ENCODE measurements at regions not wholly inside any gene's neighbourhood (a gene's known extent, or its start where the extent isn't known, plus 50 kb on each side); places are given as distances from the start of the nearest gene placed in this dataset.
A peak's percentile ranks its signal among the peaks of the same experiment; 100 is the strongest.

DNA sequence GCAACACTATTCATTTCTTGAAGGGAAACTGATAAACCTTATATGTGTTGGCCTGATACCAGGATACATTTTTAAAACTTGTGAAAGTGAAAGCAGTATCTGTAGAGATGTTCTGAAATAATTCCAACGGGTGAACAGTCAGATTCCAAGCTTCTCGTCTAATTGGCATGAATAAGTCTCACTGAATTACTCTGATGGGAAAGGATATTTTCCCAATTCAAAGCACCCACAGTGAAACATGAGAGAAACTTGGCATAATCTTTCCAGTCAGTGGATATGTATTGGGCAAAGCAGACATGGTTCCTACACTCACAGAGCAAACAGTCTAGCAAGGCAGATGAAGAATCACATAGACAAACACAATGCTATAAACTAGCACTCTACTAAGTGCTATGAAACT lies 413.1 kb downstream of the MED13L start:
- TF ChIP-seq, protein P1, sequence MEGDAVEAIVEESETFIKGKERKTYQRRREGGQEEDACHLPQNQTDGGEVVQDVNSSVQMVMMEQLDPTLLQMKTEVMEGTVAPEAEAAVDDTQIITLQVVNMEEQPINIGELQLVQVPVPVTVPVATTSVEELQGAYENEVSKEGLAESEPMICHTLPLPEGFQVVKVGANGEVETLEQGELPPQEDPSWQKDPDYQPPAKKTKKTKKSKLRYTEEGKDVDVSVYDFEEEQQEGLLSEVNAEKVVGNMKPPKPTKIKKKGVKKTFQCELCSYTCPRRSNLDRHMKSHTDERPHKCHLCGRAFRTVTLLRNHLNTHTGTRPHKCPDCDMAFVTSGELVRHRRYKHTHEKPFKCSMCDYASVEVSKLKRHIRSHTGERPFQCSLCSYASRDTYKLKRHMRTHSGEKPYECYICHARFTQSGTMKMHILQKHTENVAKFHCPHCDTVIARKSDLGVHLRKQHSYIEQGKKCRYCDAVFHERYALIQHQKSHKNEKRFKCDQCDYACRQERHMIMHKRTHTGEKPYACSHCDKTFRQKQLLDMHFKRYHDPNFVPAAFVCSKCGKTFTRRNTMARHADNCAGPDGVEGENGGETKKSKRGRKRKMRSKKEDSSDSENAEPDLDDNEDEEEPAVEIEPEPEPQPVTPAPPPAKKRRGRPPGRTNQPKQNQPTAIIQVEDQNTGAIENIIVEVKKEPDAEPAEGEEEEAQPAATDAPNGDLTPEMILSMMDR (IDR thresholded peaks at IDR 0.05) = no peak
- WGBS, 3 donors = 1 to 22% (median 17%) methylated on average over 2 of the region's 2 CpGs
- intact Hi-C loops (cut with DNase I) = no loop called here
- Histone ChIP-seq H3K36me3 (ENCODE audit: insufficient read depth in 1 of 2, low read depth in 1 of 2) (no peaks in the 10 kb centered on the region), H3K27ac (no peak overlapping the region), H3K9me3 (no peaks in the 10 kb centered on the region), H3K4me3 (no peak overlapping the region), H3K27me3 (ENCODE audit: insufficient read depth in 3 of 3, low read length in 2 of 3) (no peaks in the 10 kb centered on the region), H3K4me1 (peaks cover 25% of the 10 kb centered on the region)
- no peak for DNase-seq
- ATAC-seq = no peak

DNA sequence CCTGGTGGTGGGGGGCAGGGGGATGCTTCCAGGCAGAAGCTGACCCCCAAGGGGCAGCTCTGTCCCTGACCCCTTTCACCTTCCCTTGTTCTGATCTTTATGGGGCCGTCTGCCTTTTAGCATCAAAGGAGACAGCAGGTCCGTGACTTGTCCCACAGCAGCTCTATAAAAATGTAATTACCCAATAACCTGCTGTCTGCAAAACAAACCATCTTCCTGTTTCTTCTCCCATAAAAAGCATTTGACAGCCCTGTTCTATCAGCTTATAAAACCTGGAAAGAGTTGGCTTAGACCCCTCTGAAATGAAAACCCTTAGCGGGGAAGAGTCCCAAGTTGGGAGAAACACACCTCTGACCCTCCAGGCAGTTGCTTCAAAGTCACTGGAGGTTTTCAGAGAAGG lies 416.9 kb downstream of the MED13L start:
- Histone ChIP-seq H3K4me3 (no peak overlapping the region), H3K9me3 (no peaks in the 10 kb centered on the region), H3K27me3 (ENCODE audit: insufficient read depth in 3 of 3, low read length in 2 of 3) (no peaks in the 10 kb centered on the region), H3K4me1 (peaks cover 21% of the 10 kb centered on the region), H3K27ac (no peak overlapping the region), H3K36me3 (ENCODE audit: insufficient read depth in 1 of 2, low read depth in 1 of 2) (no peaks in the 10 kb centered on the region)
- DNase-seq = no peak
- intact Hi-C loops (cut with DNase I) = no loop called here
- TF ChIP-seq, protein P1 (IDR thresholded peaks at IDR 0.05) = no peak
- ATAC-seq = no peak
- 54 to 58% (median 56%) methylated on average over 3 of the region's 3 CpGs for WGBS, 3 donors

DNA sequence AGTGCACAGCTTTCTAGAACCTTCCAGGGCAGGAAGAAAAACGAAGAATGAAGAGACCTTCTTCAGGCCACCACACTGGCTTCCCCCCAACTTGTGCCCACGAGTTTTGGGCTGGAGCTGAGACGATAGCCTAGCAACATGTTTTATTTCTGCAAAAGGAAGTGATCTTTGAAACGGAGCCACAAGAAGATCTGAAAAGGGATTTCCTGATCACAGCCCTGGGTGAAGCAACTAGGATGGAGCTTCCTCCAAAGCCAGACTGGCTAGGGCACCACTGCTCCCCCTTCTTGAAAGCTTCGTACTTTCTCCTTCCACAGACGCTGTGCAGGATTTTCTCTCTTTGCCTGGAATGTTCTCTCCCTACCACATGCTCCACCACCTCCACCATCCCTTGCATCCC lies 418.3 kb downstream of the MED13L start:
- Histone ChIP-seq H3K36me3 (ENCODE audit: insufficient read depth in 1 of 2, low read depth in 1 of 2) (no peaks in the 10 kb centered on the region), H3K27me3 (ENCODE audit: insufficient read depth in 3 of 3, low read length in 2 of 3) (no peaks in the 10 kb centered on the region), H3K9me3 (no peaks in the 10 kb centered on the region), H3K4me3 (no peak overlapping the region), H3K27ac (no peak overlapping the region), H3K4me1 (peaks cover 16% of the 10 kb centered on the region)
- DNase-seq = no peak
- TF ChIP-seq, protein P1 (IDR thresholded peaks at IDR 0.05) = no peak
- 59 to 65% (median 61%) methylated on average over 6 of the region's 6 CpGs for WGBS, 3 donors
- ATAC-seq = no peak
- intact Hi-C loops (cut with DNase I) = no loop called here

DNA sequence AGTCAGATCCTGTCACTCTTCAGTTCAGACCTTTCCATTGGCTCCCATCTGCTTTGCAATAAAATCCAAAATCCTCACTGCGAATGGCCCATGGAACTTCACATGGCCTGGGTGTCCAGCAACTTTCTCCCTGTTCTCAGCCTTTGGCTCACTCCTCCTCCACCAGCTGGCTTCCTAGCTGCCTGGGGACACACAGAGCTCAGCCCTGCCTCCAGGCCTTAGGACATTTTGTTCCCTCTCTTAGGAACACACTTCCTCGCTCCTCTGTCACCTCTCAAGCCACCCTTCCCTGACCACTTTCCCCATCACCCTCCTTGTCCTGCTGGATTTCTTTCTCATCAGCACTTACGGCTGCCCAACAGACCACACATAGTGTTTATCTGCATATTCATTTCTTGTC lies 419.6 kb downstream of the MED13L start:
- peak in 1 of 2 donors; percentile 70 for DNase-seq
- H3K27me3 ChIP-seq (ENCODE audit: insufficient read depth in 3 of 3, low read length in 2 of 3) = no peaks in the 10 kb centered on the region
- TF ChIP-seq, protein P1 (IDR thresholded peaks at IDR 0.05) = no peak
- WGBS, 3 donors = 39 to 72% (median 55%) methylated on average over 3 of the region's 3 CpGs
- no peaks in the 10 kb centered on the region for H3K36me3 ChIP-seq (ENCODE audit: insufficient read depth in 1 of 2, low read depth in 1 of 2)
- no peak overlapping the region for H3K4me3 ChIP-seq
- H3K27ac ChIP-seq = no peak overlapping the region
- no peaks in the 10 kb centered on the region for H3K9me3 ChIP-seq
- ATAC-seq = peak in 3 of 4 donors; percentile 42 to 87 (median 79)
- peaks cover 16% of the 10 kb centered on the region for H3K4me1 ChIP-seq
- intact Hi-C loops (cut with DNase I) = no loop called here

DNA sequence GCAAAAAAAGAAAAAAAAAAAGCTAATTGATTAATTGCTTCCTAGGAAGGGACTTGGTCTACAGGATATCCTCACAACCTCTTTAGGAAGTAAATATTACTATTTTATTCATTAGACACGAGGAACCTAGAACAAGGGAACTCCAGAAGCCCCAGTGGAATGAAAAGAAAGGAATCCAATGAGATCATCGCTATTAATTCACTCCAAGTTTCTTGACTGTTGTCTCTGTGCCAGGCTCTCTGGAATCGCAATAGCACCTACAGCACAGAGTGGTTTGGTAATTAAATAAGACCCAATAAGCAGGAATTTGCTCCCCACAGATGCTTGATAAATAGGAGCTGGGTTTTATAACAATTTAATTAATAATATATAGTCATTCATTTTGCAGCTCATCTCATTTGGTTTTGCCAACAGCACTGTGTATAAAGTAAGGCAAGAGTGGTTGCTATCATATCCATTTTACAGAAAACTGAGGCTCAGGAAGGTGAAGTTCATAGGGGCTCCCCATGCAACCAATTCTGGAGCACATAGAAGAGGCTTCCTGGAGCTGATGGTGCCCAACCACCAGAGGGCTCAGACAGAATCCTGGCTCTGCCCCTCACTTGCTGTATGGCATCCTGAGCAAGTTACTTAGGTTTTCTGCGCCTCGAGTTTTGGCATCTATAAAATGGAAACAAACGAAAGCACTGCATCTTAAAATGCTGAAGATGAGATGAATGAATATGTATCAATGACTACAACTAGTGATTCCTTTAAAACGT lies 420.2 kb downstream of the MED13L start:
- DNase-seq (no peak), ATAC-seq (peak; percentile 60 to 80 (median 66))
- peaks cover 16% of the 10 kb centered on the region for H3K4me1 ChIP-seq
- no peaks in the 10 kb centered on the region for H3K27me3 ChIP-seq (ENCODE audit: insufficient read depth in 3 of 3, low read length in 2 of 3)
- no peak overlapping the region for H3K4me3 ChIP-seq
- no peaks in the 10 kb centered on the region for H3K36me3 ChIP-seq (ENCODE audit: insufficient read depth in 1 of 2, low read depth in 1 of 2)
- TF ChIP-seq, protein P1 (IDR thresholded peaks at IDR 0.05) = peak; percentile 16
- no peak overlapping the region for H3K27ac ChIP-seq
- intact Hi-C loops (cut with DNase I) = no loop called here
- no peaks in the 10 kb centered on the region for H3K9me3 ChIP-seq
- WGBS, 3 donors = 48 to 65% (median 52%) methylated on average over 7 of the region's 7 CpGs

Measured in psoas muscle (tissue), 7 donors.